ENCODE measurements at regions not wholly inside any gene's neighbourhood (a gene's known extent, or its start where the extent isn't known, plus 50 kb on each side); places are given as distances from the start of the nearest gene placed in this dataset.

GRCh38 chr1:238474263-238474662, 583.5 kb upstream of the ZP4 start (continued):
- TF ChIP-seq ZNF395 (CRISPR knock-in tag; IDR thresholded peaks at IDR 0.05) (no peak), SMC3 (conservative IDR thresholded peaks at IDR 0.05; ENCODE audit: insufficient read depth, low read depth, low read length) (no peak), FOXP4 (CRISPR knock-in tag; IDR thresholded peaks at IDR 0.05; ENCODE audit: borderline replicate concordance) (no peak), RBM17 (IDR thresholded peaks at IDR 0.05; ENCODE audit: borderline replicate concordance, low read depth, low read length) (no peak), BRCA1 (IDR thresholded peaks at IDR 0.05) (no peak), BRCA1 (CRISPR knock-in tag; IDR thresholded peaks at IDR 0.05) (no peak), FOS (IDR thresholded peaks at IDR 0.05; ENCODE audit: extremely low read depth, insufficient read length) (no peak)

- no peaks in the 10 kb centered on the region for H4K20me1 ChIP-seq (replicated peaks; ENCODE audit: control insufficient read depth, insufficient read depth, low read length)
- ATAC-seq (no peak), DNase-seq (ENCODE audit: extremely low read depth in 1 of 4, low spot score in 3 of 4) (no peak), FAIRE-seq (no peak)
- no peaks in the 10 kb centered on the region for H3K4me1 ChIP-seq (replicated peaks in 1 of 2; ENCODE audit: control insufficient read depth in 2 of 2, insufficient read depth in 2 of 2, low read length in 2 of 2)
- in situ Hi-C loops (cut with MboI) (no loop called here), intact Hi-C loops (cut with micrococcal nuclease) (no loop called here)
- no peak overlapping the region for H3K27ac ChIP-seq (ENCODE audit: extremely low read depth, low read depth, low read length)
- H2AFZ ChIP-seq (ENCODE audit: low read depth, low read length): no peak overlapping the region
- BruUV-seq (replicated peaks): no TSS peak
- H3K36me3 ChIP-seq (ENCODE audit: control insufficient read depth, insufficient read depth, low read length): no peaks in the 10 kb centered on the region
- WGBS (ENCODE audit: insufficient coverage, low coverage, missing lambda C conversion rate): 3% methylated on average over 4 of the region's 4 CpGs
- H3K9ac ChIP-seq (ENCODE audit: insufficient read depth in 1 of 2, low read depth in 2 of 2, low read length in 2 of 2): no peak overlapping the region
- CTCF ChIA-PET (ENCODE audit: low intra/inter-chr PET ratio): no interaction called here
- no peaks in the 10 kb centered on the region for H3K9me1 ChIP-seq (ENCODE audit: control insufficient read depth, insufficient read depth, low read length)
- POLR2A ChIA-PET: no interaction called here
- no peaks in the 10 kb centered on the region for H3K27me3 ChIP-seq (ENCODE audit: control insufficient read depth in 2 of 2, insufficient read depth in 2 of 2, low read length in 2 of 2)
- no peak overlapping the region for H3K4me3 ChIP-seq
- H3K79me2 ChIP-seq (ENCODE audit: control insufficient read depth, insufficient read depth, low read length): no peaks in the 10 kb centered on the region
- H3K9me3 ChIP-seq (replicated peaks; ENCODE audit: control insufficient read depth, insufficient read depth, low read depth, low read length): no peaks in the 10 kb centered on the region
- no peak overlapping the region for H3K4me2 ChIP-seq (ENCODE audit: insufficient read depth, low read length)
- no peak for TF ChIP-seq ZNF324 (CRISPR knock-in tag; IDR thresholded peaks at IDR 0.05)
- no peak for TF ChIP-seq MYNN (IDR thresholded peaks at IDR 0.05)
- TF ChIP-seq MYNN (CRISPR knock-in tag; IDR thresholded peaks at IDR 0.05): no peak
- no peak for TF ChIP-seq KAT2B (IDR thresholded peaks at IDR 0.05; ENCODE audit: low read depth, low read length)
- TF ChIP-seq GATA2 (CRISPR knock-in tag; IDR thresholded peaks at IDR 0.05): no peak
- TF ChIP-seq DMBX1 (CRISPR knock-in tag; IDR thresholded peaks at IDR 0.05; ENCODE audit: borderline replicate concordance): no peak
- no peak for TF ChIP-seq TGIF2 (CRISPR knock-in tag; IDR thresholded peaks at IDR 0.05)
- TF ChIP-seq ZNF217 (CRISPR knock-in tag; IDR thresholded peaks at IDR 0.05): no peak
- TF ChIP-seq HNRNPK (IDR thresholded peaks at IDR 0.05; ENCODE audit: low read depth, low read length, poor library complexity, severe bottlenecking): no peak
- no peak for TF ChIP-seq BCOR (IDR thresholded peaks at IDR 0.05)
- TF ChIP-seq ZKSCAN8 (CRISPR knock-in tag; IDR thresholded peaks at IDR 0.05): no peak
- TF ChIP-seq USF2 (CRISPR knock-in tag; IDR thresholded peaks at IDR 0.05): no peak
- no peak for TF ChIP-seq POLR3G (IDR thresholded peaks at IDR 0.05; ENCODE audit: extremely low read depth, insufficient read length, insufficient replicate concordance)
- no peak for TF ChIP-seq ZSCAN32 (CRISPR knock-in tag; IDR thresholded peaks at IDR 0.05)
Measured at GRCh38 chr1:238469146-238469631, 578.5 kb upstream of the ZP4 start.

Data from K562 (cell line).